GM10248 (cell line): ENCODE measurements at regions not wholly inside any gene's neighbourhood (a gene's known extent, or its start where the extent isn't known, plus 50 kb on each side); places are given as distances from the start of the nearest gene placed in this dataset.

Source experiments
- CTCF ChIA-PET: fragments of 300-600 bp; sonication (Branson Sonifier 250); formaldehyde crosslinking; extraction: SDS; loops from one replicate; lab custom pipeline; 2021; ENCODE audit warnings: antibody characterized with exemption; lab: Yijun Ruan, JAX
- POLR2A ChIA-PET: fragments of 350-650 bp; sonication (Branson Sonifier 250); formaldehyde crosslinking; extraction: SDS; loops from one replicate; lab custom pipeline; 2020; ENCODE audit warnings: antibody characterized with exemption; lab: Yijun Ruan, JAX
- DNase-seq: peaks from one replicate; pipeline ENCODE4 v3.0.0; 2012; ENCODE audit errors: extremely low spot score
- TF ChIP-seq, protein P1 (sequence below): IDR thresholded peaks from 2 replicates; pipeline ENCODE4 v1.5.1; 2012; ENCODE audit warnings: mild to moderate bottlenecking, low read depth; ENCODE audit errors: extremely low read depth, missing control alignments, control extremely low read depth

DNA sequence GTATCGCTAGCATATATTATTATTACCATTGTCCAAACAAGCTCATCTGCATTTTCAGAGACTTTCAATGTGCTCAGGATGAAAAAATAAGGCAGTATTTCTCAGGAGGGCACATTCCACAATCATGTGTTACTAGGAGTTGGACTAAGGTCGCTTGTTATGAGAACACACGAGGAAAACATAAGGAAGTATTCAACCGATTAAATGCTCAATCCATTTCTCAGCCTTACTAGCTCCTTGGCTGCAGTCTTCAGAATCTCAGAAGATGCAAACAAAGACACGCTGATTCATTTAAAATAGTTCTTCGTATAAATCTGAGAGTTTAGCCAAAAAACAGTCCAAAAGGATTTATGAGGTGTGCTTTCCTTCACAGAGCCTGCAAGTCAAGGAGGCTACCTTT, 82.0 kb upstream of the JAK1 start:
- ChIA-PET CTCF (no interaction called here), POLR2A (no interaction called here)
- TF ChIP-seq, protein P1, sequence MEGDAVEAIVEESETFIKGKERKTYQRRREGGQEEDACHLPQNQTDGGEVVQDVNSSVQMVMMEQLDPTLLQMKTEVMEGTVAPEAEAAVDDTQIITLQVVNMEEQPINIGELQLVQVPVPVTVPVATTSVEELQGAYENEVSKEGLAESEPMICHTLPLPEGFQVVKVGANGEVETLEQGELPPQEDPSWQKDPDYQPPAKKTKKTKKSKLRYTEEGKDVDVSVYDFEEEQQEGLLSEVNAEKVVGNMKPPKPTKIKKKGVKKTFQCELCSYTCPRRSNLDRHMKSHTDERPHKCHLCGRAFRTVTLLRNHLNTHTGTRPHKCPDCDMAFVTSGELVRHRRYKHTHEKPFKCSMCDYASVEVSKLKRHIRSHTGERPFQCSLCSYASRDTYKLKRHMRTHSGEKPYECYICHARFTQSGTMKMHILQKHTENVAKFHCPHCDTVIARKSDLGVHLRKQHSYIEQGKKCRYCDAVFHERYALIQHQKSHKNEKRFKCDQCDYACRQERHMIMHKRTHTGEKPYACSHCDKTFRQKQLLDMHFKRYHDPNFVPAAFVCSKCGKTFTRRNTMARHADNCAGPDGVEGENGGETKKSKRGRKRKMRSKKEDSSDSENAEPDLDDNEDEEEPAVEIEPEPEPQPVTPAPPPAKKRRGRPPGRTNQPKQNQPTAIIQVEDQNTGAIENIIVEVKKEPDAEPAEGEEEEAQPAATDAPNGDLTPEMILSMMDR = no peak
- DNase-seq = no peak

- TF ChIP-seq, protein P1 = no peak
- CTCF ChIA-PET = interaction anchor here (1.3 to 1.9 kb wide), 2 partner anchors 9 to 11 kb away, joined by 3 to 7 read pairs; no protein-coding TSS in a partner anchor
- POLR2A ChIA-PET = no interaction called here
- DNase-seq = no peak
Measured at GRCh38 chr1:65049941-65050713, 83.8 kb upstream of the JAK1 start.

GRCh38 chr1:65050735-65051134, 84.4 kb upstream of the JAK1 start:
- ChIA-PET POLR2A (no interaction called here), CTCF (interaction anchor here (0.9 to 3.4 kb wide), 4 partner anchors 10 to 637 kb away, joined by 3 to 18 read pairs (median 5); no protein-coding TSS in a partner anchor)
- TF ChIP-seq, protein P1 = no peak
- DNase-seq = no peak

DNA sequence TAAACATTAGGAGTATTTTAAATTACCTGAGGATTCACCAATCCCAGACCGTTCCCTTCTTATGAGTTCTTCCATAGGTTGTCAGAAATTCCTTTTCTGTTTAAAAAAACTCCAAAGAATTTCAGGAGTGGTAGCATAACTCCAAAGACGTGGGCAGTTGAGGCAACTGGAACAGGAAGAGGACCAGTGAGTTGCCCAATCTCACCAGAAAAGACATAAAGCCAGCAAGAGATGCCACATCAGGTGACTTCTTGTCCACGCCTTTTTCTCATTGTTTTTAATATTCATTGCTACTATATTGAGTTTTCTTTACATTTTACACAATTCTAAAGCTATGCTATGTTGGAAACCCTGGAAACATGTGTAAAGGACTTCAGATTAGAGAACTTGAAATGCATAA, 88.1 kb upstream of the JAK1 start:
- no peak for DNase-seq
- ChIA-PET POLR2A (no interaction called here), CTCF (interaction anchor here (1.2 kb wide), 1 partner anchor 18 kb away, joined by 3 read pairs; no protein-coding TSS in a partner anchor)
- TF ChIP-seq, protein P1 = no peak

GRCh38 chr1:65055747-65056146, 89.4 kb upstream of the JAK1 start:
- no peak for DNase-seq
- ChIA-PET POLR2A (no interaction called here), CTCF (no interaction called here)
- TF ChIP-seq, protein P1 = no peak

DNA sequence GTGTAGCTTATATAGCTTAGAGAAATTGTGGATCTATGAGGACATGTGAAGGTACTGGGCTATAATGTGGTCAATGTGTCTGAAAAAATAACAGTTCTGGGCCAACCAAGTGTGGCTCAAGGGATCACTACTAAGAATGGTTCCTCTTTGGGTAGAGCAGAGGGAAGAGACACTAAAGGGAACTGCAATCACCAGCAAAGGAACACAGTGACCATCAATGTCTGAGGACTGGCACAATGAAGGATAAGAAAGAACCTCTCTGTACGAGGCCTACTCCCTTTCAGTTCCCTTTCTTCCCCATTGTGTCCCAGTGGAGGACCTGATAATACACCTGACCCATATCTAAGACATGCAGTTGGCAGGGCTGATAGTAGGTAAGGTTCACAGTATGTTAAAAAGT, 89.9 kb upstream of the JAK1 start:
- no peak for DNase-seq
- CTCF ChIA-PET = no interaction called here
- POLR2A ChIA-PET = no interaction called here
- TF ChIP-seq, protein P1 = no peak
